C1 segment of cervical spinal cord (tissue), 14 donors: ENCODE measurements at regions not wholly inside any gene's neighbourhood (a gene's known extent, or its start where the extent isn't known, plus 50 kb on each side); places are given as distances from the start of the nearest gene placed in this dataset.
"Not testable (repeated sequence)": the region's sequence is repeated elsewhere in the genome, so short reads cannot be mapped to it uniquely, and the experiment has no call there.

ENCODE experiments used
- DNase-seq, 14 donors: peaks; one replicate each; lab custom pipeline; 2025; lab: John Stamatoyannopoulos, UW

- no peak for DNase-seq
Observed at GRCh38 chr5:152527358-152528052, 122.4 kb upstream of the NMUR2 start.

DNA sequence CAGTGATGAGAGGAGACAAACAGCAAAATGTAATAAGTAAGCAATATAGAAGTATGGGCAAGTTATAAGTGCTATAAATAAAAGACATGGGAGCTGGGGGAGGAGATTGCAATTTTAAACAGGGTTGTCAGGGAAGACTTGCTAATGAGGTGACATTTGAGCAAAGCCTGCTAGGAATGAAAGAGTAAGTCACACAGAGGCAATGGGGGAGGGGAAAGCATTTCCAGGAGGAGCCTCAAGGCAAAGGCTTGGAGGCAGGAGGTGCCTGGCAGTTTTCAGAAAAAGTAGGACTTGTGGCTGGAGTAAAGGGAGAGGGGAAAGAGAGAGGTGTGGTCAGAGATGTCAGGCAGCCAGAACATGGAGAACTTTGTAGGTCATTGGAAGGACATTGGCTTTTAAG lies 124.4 kb upstream of the NMUR2 start:
- DNase-seq, result no peak

DNA sequence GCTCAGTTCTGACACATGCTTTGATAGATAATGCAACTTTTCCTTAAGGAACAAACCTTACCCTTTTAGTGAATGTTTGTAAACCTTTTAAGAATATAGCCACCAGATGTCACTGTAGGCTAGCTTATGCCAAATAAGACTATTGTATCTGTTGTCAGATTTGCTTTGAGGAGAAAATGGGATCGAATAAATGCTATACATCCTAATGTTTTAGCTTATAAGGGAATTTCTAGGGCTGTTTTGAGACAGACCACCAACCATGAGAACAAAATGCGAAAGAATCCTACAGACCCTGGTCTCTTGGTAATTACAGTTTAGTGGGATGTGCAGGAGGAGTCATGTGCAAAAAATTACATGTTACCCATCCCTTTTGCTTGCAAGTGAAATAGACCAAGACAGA lies 127.6 kb upstream of the NMUR2 start:
- DNase-seq, result peak in 1 of 14 donors; percentile 11

GRCh38 chr5:152534641-152535040 lies 129.6 kb upstream of the NMUR2 start:
- no peak for DNase-seq

DNA sequence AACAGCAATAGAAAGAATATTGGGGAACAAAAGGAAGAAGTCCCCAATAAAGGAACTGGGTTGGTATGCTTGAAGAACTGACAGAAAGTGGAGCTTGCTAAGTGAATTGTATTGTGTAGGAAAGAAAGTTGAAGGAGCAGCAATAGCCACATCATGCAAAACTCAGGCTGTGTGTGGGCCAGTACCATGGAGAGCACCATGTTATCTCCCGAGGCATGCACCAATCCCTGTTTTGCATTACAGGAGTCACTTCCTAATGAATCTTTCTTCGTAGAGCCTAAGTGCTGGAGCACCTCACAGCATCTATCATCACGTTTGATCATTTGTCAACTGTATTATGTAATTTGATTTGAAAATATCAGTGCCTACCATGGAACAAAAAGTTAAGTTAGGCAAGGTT lies 137.7 kb upstream of the NMUR2 start:
- no peak for DNase-seq

- DNase-seq, result no peak
Observed at GRCh38 chr5:152546493-152546892, 141.4 kb upstream of the NMUR2 start.

- peak in 1 of 14 donors; percentile 2 for DNase-seq
Observed at GRCh38 chr5:152547202-152547601, 142.1 kb upstream of the NMUR2 start.

DNA sequence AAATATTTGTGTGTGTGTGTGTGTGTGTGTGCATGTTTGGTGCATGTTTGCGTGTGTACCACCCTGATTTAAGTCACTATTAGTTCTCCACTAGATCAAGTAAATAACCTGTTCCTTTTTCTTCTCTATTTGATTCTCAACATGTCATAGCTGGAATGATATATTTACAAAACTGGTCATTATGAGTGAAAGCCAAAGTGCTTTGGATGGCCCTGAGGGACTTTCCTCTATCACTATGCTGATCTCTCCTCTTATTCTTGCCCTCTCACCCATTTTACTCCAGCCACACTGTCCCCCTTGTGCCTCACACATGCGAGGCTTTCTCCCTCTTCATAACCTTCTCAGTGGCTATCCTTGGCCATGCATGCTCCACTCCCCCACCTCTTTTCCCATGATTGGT lies 144.6 kb upstream of the NMUR2 start:
- DNase-seq, result no peak

DNA sequence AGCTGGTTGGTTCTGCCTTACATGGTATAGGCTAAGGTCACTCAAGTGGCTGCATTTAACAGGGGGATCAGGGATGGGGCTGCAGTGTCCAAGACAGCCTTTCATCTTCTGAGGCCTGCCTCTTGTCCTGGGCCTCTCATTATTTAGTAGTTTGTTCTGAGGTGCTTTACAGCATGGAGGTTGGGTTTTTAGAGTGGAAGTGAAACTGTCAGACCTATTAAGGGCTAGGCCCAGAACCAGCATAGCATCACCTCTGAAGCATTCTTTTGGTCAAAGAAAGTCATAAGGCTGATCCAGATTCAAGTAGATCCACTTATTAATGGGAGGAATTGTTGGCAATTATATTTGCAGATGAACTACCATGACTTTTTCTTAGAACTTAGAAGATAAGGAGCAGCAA lies 146.0 kb upstream of the NMUR2 start:
- no peak for DNase-seq

DNA sequence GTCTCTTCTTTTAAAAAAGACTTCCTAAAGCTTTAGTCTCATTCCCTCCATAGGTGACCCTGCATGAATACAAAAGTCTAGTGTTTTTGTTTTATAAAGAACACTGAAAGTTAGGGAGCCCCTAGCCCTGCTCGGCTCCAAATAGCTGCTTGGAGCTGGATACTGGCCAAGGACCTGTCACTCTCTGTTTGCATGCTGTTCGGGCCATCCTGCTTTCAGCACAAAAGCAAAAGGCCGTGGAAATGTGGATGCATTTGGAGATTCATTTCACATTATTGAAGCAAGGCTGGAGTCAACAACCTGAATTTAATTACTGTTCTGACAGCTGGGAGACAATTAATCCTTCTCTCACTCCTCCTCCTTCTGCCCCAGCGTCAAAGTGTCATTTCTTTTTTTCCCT lies 151.7 kb upstream of the NMUR2 start:
- DNase-seq, result no peak

DNA sequence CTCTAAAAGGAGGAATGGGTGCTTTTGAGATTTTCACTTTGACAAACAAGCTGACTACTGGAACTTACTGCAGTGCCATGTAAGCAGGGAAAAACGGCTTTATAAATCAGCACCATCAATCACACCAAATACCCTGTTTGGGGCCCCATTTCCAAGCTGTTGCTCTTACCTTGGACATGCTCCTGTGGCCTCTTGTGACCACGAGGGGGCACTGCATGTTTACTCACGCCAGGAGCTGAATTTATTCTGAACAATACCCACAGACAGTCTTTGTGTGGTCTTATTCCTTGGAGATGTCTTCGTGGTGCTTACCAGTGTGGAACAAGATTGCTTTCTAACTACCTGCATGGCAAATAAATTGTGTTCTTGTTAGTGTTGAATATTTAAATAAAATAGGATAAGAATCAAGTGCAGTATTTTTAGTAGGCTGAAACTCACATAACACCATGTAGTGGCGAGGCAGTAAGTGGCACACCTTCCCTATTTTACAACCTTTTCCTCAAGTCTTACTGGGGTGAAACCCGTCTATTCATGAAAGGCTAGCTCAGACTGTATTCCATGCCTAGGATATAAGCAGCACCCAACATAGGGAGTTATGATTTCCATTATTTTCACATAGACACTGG lies 155.5 kb upstream of the NMUR2 start:
- DNase-seq, result peak in 8 of 14 donors; percentile 8 to 50 (median 19)

GRCh38 chr5:152568016-152568415 lies 162.9 kb upstream of the NMUR2 start:
- peak in 4 of 14 donors; percentile 6 to 55 (median 22) for DNase-seq

DNA sequence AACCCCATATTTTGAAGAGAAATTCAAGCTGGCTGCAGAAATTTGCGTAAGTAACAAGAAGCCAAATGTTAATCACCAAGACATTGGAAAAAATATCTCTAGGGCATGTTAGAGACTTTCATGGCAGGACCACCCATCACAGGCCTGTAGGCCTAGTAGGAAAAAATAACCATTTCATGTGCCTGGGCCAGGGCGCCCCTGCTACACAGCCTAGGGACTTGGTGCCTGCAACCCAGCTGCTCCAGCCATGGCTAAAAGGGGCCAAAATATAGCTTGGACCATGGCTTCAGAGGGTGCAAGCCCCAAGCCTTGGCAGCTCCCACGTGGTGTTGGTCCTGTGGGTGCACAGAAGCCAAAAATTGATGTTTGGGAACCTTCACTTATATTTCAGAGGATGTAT lies 167.7 kb upstream of the NMUR2 start:
- no peak for DNase-seq

GRCh38 chr5:152584103-152584502 lies 179.0 kb upstream of the NMUR2 start:
- DNase-seq, result peak in 3 of 14 donors; percentile 5 to 18 (median 5)

DNA sequence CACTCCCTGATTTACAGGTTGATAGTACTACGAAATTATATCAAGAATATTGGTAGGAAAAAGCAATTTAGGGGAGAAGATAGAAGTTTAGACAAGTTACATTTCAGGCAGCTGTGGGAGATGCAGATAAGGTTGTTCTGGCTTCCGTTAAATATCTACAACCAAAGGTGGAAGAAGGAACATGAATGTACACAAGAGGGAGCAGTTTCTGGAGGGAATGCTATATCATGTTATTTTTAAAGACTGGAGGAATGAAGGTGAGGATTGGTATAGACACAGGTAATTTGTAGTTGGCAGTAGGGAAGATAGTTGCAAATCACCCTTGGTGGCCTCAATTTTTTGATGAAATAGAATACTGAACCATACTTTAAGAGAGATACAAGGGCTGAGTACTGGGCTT lies 187.3 kb upstream of the NMUR2 start:
- no peak for DNase-seq

GRCh38 chr5:152593388-152593787 lies 188.3 kb upstream of the NMUR2 start:
- no peak for DNase-seq

- DNase-seq, result peak in 1 of 14 donors; percentile 16
Observed at GRCh38 chr5:152595405-152595804, 190.3 kb upstream of the NMUR2 start.

DNA sequence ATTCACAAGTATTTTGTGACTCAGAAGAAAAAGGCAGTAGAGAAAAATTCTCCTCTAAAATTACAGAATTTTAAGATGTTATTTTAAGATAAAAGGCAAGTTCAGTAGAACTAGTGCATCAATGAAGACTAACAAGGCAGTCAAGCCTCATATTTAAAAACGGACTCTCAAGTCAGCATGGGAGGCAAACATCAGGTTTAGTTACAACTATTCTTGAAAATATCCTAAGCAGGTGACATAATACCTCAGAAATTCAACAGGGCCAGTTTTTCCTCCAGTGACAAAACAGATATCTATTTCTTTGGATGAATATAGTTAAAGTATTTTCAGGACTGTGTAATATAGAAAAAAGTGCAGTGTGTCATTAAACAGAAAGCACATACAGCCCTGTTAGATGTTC lies 194.0 kb upstream of the NMUR2 start:
- no peak for DNase-seq

- no peak for DNase-seq
Observed at GRCh38 chr5:152601806-152602732, 197.0 kb upstream of the NMUR2 start.

DNA sequence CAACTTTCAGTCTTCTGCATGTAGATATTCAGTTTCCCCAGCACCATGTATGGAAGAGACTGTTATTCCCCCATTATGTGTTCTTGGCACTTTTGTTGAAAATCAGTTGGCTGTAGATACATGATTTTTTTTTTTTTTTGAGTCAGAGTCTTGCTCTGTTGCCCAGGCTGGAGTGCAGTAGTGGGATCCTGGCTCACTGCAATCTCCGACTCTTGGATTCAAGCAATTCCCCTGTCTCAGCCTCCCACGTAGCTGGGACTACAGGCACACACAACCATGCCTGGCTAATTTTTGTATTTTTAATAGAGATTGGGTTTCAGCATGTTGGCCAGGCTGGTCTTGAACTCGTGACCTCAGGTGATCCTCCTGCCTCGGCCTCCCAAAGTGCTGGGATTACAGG lies 201.0 kb upstream of the NMUR2 start:
- DNase-seq, result not testable (repeated sequence)

DNA sequence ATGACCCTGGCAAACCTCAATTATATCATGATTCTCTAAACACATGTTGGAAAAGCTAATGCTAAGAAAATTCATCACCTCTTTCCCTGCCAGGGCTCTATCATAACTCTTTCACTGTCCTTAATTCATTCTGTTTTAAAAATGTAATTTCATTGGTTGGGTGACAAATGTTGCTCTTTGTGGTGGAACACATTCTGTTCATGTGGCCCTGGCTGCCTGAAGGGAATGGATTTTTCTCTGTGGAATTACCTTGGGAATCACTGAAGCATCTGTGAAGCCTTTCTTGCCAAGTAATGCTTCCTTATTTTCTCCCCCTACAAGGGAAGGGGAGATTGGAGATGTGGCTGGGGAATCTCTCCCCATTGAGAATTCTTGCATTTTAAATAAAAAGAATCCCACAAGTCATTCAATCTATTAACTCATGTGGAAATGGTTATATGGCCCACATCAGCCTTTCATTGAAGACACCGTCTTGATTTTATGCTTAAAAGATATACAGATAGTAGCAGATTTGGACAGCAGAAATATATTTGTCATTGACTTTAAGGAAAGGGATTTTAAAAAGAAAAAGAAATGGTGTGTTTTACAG lies 201.8 kb upstream of the NMUR2 start:
- DNase-seq, result peak in 1 of 14 donors; percentile 2
